ENCODE measurements at regions not wholly inside any gene's neighbourhood (a gene's known extent, or its start where the extent isn't known, plus 50 kb on each side); places are given as distances from the start of the nearest gene placed in this dataset.
"Not testable (repeated sequence)": the region's sequence is repeated elsewhere in the genome, so short reads cannot be mapped to it uniquely, and the experiment has no call there.

GRCh38 chr22:12541412-12542170 is 2986.4 kb upstream of the OR11H1 start:
- H3K4me3 ChIP-seq (ENCODE audit: low read depth in 1 of 2, low read length in 2 of 2); H3K27ac ChIP-seq (ENCODE audit: low read length); H3K36me3 ChIP-seq (ENCODE audit: control insufficient read depth in 1 of 2, insufficient read depth in 2 of 2, low read length in 2 of 2); H3K4me1 ChIP-seq (ENCODE audit: control insufficient read depth in 1 of 2, insufficient read depth in 2 of 2, low read length in 2 of 2); H3K27me3 ChIP-seq (ENCODE audit: low read depth, low read length); H3K9me3 ChIP-seq (ENCODE audit: control insufficient read depth in 1 of 2, low read length in 2 of 2): not testable (repeated sequence)

GRCh38 chr22:12553366-12553765 is 2974.6 kb upstream of the OR11H1 start:
- not testable (repeated sequence) for H3K27ac ChIP-seq (ENCODE audit: low read length); H3K9me3 ChIP-seq (ENCODE audit: control insufficient read depth in 1 of 2, low read length in 2 of 2); H3K4me3 ChIP-seq (ENCODE audit: low read depth in 1 of 2, low read length in 2 of 2); H3K4me1 ChIP-seq (ENCODE audit: control insufficient read depth in 1 of 2, insufficient read depth in 2 of 2, low read length in 2 of 2); H3K27me3 ChIP-seq (ENCODE audit: low read depth, low read length); H3K36me3 ChIP-seq (ENCODE audit: control insufficient read depth in 1 of 2, insufficient read depth in 2 of 2, low read length in 2 of 2)

- H3K27me3 ChIP-seq (ENCODE audit: low read depth, low read length); H3K36me3 ChIP-seq (ENCODE audit: control insufficient read depth in 1 of 2, insufficient read depth in 2 of 2, low read length in 2 of 2); H3K4me1 ChIP-seq (ENCODE audit: control insufficient read depth in 1 of 2, insufficient read depth in 2 of 2, low read length in 2 of 2); H3K9me3 ChIP-seq (ENCODE audit: control insufficient read depth in 1 of 2, low read length in 2 of 2); H3K27ac ChIP-seq (ENCODE audit: low read length); H3K4me3 ChIP-seq (ENCODE audit: low read depth in 1 of 2, low read length in 2 of 2): not testable (repeated sequence)
Measured at GRCh38 chr22:12554648-12555192, 2973.3 kb upstream of the OR11H1 start.

GRCh38 chr22:12571500-12571899 is 2956.5 kb upstream of the OR11H1 start:
- H3K27ac ChIP-seq (ENCODE audit: low read length); H3K27me3 ChIP-seq (ENCODE audit: low read depth, low read length); H3K9me3 ChIP-seq (ENCODE audit: control insufficient read depth in 1 of 2, low read length in 2 of 2); H3K36me3 ChIP-seq (ENCODE audit: control insufficient read depth in 1 of 2, insufficient read depth in 2 of 2, low read length in 2 of 2); H3K4me1 ChIP-seq (ENCODE audit: control insufficient read depth in 1 of 2, insufficient read depth in 2 of 2, low read length in 2 of 2); H3K4me3 ChIP-seq (ENCODE audit: low read depth in 1 of 2, low read length in 2 of 2): not testable (repeated sequence)

- H3K9me3 ChIP-seq (ENCODE audit: control insufficient read depth in 1 of 2, low read length in 2 of 2); H3K4me3 ChIP-seq (ENCODE audit: low read depth in 1 of 2, low read length in 2 of 2); H3K27me3 ChIP-seq (ENCODE audit: low read depth, low read length): not testable (repeated sequence)
Measured at GRCh38 chr22:12579655-12580054, 2948.3 kb upstream of the OR11H1 start.

GRCh38 chr22:12584457-12584856 is 2943.5 kb upstream of the OR11H1 start:
- H3K9me3 ChIP-seq (ENCODE audit: control insufficient read depth in 1 of 2, low read length in 2 of 2); H3K36me3 ChIP-seq (ENCODE audit: control insufficient read depth in 1 of 2, insufficient read depth in 2 of 2, low read length in 2 of 2); H3K27me3 ChIP-seq (ENCODE audit: low read depth, low read length); H3K4me3 ChIP-seq (ENCODE audit: low read depth in 1 of 2, low read length in 2 of 2); H3K4me1 ChIP-seq (ENCODE audit: control insufficient read depth in 1 of 2, insufficient read depth in 2 of 2, low read length in 2 of 2); H3K27ac ChIP-seq (ENCODE audit: low read length): not testable (repeated sequence)

More at GRCh38 chr22:12579655-12580054, 2948.3 kb upstream of the OR11H1 start:
- not testable (repeated sequence) for H3K4me1 ChIP-seq (ENCODE audit: control insufficient read depth in 1 of 2, insufficient read depth in 2 of 2, low read length in 2 of 2); H3K27ac ChIP-seq (ENCODE audit: low read length); H3K36me3 ChIP-seq (ENCODE audit: control insufficient read depth in 1 of 2, insufficient read depth in 2 of 2, low read length in 2 of 2)

GRCh38 chr22:12584874-12585273 is 2943.1 kb upstream of the OR11H1 start:
- H3K36me3 ChIP-seq (ENCODE audit: control insufficient read depth in 1 of 2, insufficient read depth in 2 of 2, low read length in 2 of 2); H3K4me1 ChIP-seq (ENCODE audit: control insufficient read depth in 1 of 2, insufficient read depth in 2 of 2, low read length in 2 of 2); H3K9me3 ChIP-seq (ENCODE audit: control insufficient read depth in 1 of 2, low read length in 2 of 2); H3K27me3 ChIP-seq (ENCODE audit: low read depth, low read length); H3K4me3 ChIP-seq (ENCODE audit: low read depth in 1 of 2, low read length in 2 of 2); H3K27ac ChIP-seq (ENCODE audit: low read length): not testable (repeated sequence)

- not testable (repeated sequence) for H3K27me3 ChIP-seq (ENCODE audit: low read depth, low read length); H3K9me3 ChIP-seq (ENCODE audit: control insufficient read depth in 1 of 2, low read length in 2 of 2); H3K4me1 ChIP-seq (ENCODE audit: control insufficient read depth in 1 of 2, insufficient read depth in 2 of 2, low read length in 2 of 2); H3K4me3 ChIP-seq (ENCODE audit: low read depth in 1 of 2, low read length in 2 of 2); H3K36me3 ChIP-seq (ENCODE audit: control insufficient read depth in 1 of 2, insufficient read depth in 2 of 2, low read length in 2 of 2); H3K27ac ChIP-seq (ENCODE audit: low read length)
Measured at GRCh38 chr22:12595724-12596123, 2932.3 kb upstream of the OR11H1 start.

- H3K9me3 ChIP-seq (ENCODE audit: control insufficient read depth in 1 of 2, low read length in 2 of 2) = peaks cover 3 to 18% of the 10 kb centered on the region in 2 donors
- H3K27ac ChIP-seq (ENCODE audit: low read length); H3K4me1 ChIP-seq (ENCODE audit: control insufficient read depth in 1 of 2, insufficient read depth in 2 of 2, low read length in 2 of 2); H3K4me3 ChIP-seq (ENCODE audit: low read depth in 1 of 2, low read length in 2 of 2); H3K36me3 ChIP-seq (ENCODE audit: control insufficient read depth in 1 of 2, insufficient read depth in 2 of 2, low read length in 2 of 2); H3K27me3 ChIP-seq (ENCODE audit: low read depth, low read length): not testable (repeated sequence)
Measured at GRCh38 chr22:12597778-12598177, 2930.2 kb upstream of the OR11H1 start.

- Histone ChIP-seq H3K4me3 (ENCODE audit: low read depth in 1 of 2, low read length in 2 of 2) (peak overlapping the region in 1 of 2 donors; percentile 46), H3K9me3 (ENCODE audit: control insufficient read depth in 1 of 2, low read length in 2 of 2) (peaks cover 3 to 20% of the 10 kb centered on the region in 2 donors)
- not testable (repeated sequence) for H3K27ac ChIP-seq (ENCODE audit: low read length); H3K36me3 ChIP-seq (ENCODE audit: control insufficient read depth in 1 of 2, insufficient read depth in 2 of 2, low read length in 2 of 2); H3K27me3 ChIP-seq (ENCODE audit: low read depth, low read length); H3K4me1 ChIP-seq (ENCODE audit: control insufficient read depth in 1 of 2, insufficient read depth in 2 of 2, low read length in 2 of 2)
Measured at GRCh38 chr22:12601510-12601869, 2926.5 kb upstream of the OR11H1 start.

- H3K27ac ChIP-seq (ENCODE audit: low read length) = no peak overlapping the region
- H3K4me1 ChIP-seq (ENCODE audit: control insufficient read depth in 1 of 2, insufficient read depth in 2 of 2, low read length in 2 of 2) = no peaks in the 10 kb centered on the region
- peak overlapping the region in 1 of 2 donors; percentile 46 for H3K4me3 ChIP-seq (ENCODE audit: low read depth in 1 of 2, low read length in 2 of 2)
- H3K27me3 ChIP-seq (ENCODE audit: low read depth, low read length) = no peaks in the 10 kb centered on the region
- H3K9me3 ChIP-seq (ENCODE audit: control insufficient read depth in 1 of 2, low read length in 2 of 2) = peaks cover 3 to 20% of the 10 kb centered on the region in 2 donors
- H3K36me3 ChIP-seq (ENCODE audit: control insufficient read depth in 1 of 2, insufficient read depth in 2 of 2, low read length in 2 of 2) = no peaks in the 10 kb centered on the region
Measured at GRCh38 chr22:12601870-12602779, 2925.9 kb upstream of the OR11H1 start.

Measured in muscle layer of duodenum (tissue), 2 donors.